ENCODE measurements at regions not wholly inside any gene's neighbourhood (a gene's known extent, or its start where the extent isn't known, plus 50 kb on each side); places are given as distances from the start of the nearest gene placed in this dataset.

GRCh38 chr2:71864085-71864484 lies 283.6 kb downstream of the CYP26B1 start:
- DNase-seq (ENCODE audit: low spot score) = no peak

GRCh38 chr2:71863396-71863795 lies 284.3 kb downstream of the CYP26B1 start:
- DNase-seq (ENCODE audit: low spot score) = no peak

- no peak for DNase-seq (ENCODE audit: low spot score)
Observed at GRCh38 chr2:71862921-71863320, 284.7 kb downstream of the CYP26B1 start.

GRCh38 chr2:71861186-71862160 lies 286.2 kb downstream of the CYP26B1 start:
- DNase-seq (ENCODE audit: low spot score) = no peak

- no peak for DNase-seq (ENCODE audit: low spot score)
Observed at GRCh38 chr2:71860381-71860926, 287.2 kb downstream of the CYP26B1 start.

GRCh38 chr2:71859211-71859847 lies 288.3 kb downstream of the CYP26B1 start:
- no peak for DNase-seq (ENCODE audit: low spot score)

- no peak for DNase-seq (ENCODE audit: low spot score)
Observed at GRCh38 chr2:71858071-71858470, 289.6 kb downstream of the CYP26B1 start.

GRCh38 chr2:71857636-71858035 lies 290.0 kb downstream of the CYP26B1 start:
- no peak for DNase-seq (ENCODE audit: low spot score)

- no peak for DNase-seq (ENCODE audit: low spot score)
Observed at GRCh38 chr2:71856773-71857525, 290.7 kb downstream of the CYP26B1 start.

- DNase-seq (ENCODE audit: low spot score) = no peak
Observed at GRCh38 chr2:71853858-71854257, 293.8 kb downstream of the CYP26B1 start.

GRCh38 chr2:71852141-71852711 lies 295.4 kb downstream of the CYP26B1 start:
- DNase-seq (ENCODE audit: low spot score) = no peak

GRCh38 chr2:71851094-71851750 lies 296.4 kb downstream of the CYP26B1 start:
- DNase-seq (ENCODE audit: low spot score) = no peak

GRCh38 chr2:71850306-71850801 lies 297.3 kb downstream of the CYP26B1 start:
- DNase-seq (ENCODE audit: low spot score) = no peak

- DNase-seq (ENCODE audit: low spot score) = no peak
Observed at GRCh38 chr2:71849607-71850305, 297.9 kb downstream of the CYP26B1 start.

- no peak for DNase-seq (ENCODE audit: low spot score)
Observed at GRCh38 chr2:71849111-71849510, 298.6 kb downstream of the CYP26B1 start.

- DNase-seq (ENCODE audit: low spot score) = peak; percentile 70
Observed at GRCh38 chr2:71846669-71847291, 300.9 kb downstream of the CYP26B1 start.

- DNase-seq (ENCODE audit: low spot score) = no peak
Observed at GRCh38 chr2:71846072-71846471, 301.6 kb downstream of the CYP26B1 start.

GRCh38 chr2:71844967-71845366 lies 302.7 kb downstream of the CYP26B1 start:
- DNase-seq (ENCODE audit: low spot score) = no peak

GRCh38 chr2:71843391-71843850 lies 304.2 kb downstream of the CYP26B1 start:
- peak; percentile 81 for DNase-seq (ENCODE audit: low spot score)

- DNase-seq (ENCODE audit: low spot score) = no peak
Observed at GRCh38 chr2:71842744-71843143, 304.9 kb downstream of the CYP26B1 start.
